HuH-7.5 (cell line): ENCODE measurements at regions not wholly inside any gene's neighbourhood (a gene's known extent, or its start where the extent isn't known, plus 50 kb on each side); places are given as distances from the start of the nearest gene placed in this dataset.

Experiments used
- DNase-seq: peaks from one replicate; pipeline ENCODE4 v3.0.0; 2011; ENCODE audit warnings: low spot score

DNA sequence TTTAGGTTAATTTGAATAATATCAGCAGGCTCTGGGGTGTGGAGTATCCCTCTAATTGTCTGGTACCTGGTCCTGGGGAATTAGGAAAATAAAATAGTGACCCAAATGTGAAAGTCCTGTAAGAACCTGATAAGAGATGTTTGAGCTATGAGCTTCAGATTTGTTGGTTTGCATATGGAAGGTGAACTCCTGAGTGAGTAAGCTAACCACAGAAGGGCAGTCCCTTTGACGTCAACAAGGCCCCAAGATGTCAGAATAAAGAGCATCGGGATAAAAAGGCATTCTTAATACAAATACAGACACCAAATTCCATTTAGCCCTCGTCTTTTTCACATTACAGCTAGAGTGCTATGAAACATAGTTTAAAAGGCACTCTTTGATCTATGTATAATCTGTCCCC, 1366.3 kb upstream of the TMEFF2 start:
- DNase-seq, result no peak

DNA sequence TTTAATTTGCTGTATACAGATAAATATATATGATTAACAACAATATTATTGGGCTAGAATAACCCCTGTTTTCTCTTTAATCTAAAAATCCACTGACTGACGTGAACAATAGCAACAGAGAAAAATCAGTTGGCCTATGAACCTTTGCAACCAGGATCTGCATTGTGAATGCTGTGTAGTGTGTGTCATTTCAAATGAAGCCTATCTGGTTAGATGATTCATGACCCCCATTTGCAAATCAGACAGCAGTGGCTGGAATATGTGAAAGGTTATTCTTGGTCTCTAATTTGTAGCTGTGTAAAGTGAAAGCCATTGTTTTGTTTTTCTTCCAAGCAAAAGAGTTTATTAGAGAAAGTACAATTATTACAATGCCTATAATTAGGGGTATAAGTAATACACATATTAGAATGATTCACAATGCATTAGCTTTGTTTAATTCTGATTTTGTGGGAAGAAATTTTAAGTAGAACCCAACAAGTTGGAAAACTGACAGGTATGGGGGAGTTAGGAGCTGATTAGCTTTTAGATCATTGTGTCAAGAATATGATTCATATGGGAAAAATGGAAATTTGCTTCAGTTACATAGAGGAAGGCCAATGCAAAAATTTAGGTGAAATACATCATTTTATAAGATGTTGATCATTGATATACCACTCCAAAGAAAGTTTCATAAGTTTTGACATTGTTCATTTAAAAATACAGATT, 1362.2 kb upstream of the TMEFF2 start:
- DNase-seq, result no peak

DNA sequence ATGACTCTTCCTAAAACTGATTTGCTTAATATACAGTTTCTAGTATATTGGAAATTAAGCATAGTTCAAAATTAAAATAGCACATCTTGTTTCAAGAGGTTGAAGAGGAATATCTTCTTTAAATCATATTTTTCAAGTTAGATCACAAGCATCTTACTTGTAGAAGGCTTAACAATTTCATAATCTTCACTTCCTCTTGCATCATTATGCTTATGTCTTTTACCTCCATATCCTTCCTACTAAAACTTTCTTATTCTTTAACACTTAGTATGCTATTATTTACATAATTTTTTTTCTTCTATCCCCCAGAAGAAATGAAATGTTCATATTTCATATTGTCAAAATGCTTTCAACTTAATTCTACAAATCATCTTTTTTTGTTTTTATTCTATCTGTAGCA, 1354.9 kb upstream of the TMEFF2 start:
- no peak for DNase-seq

DNA sequence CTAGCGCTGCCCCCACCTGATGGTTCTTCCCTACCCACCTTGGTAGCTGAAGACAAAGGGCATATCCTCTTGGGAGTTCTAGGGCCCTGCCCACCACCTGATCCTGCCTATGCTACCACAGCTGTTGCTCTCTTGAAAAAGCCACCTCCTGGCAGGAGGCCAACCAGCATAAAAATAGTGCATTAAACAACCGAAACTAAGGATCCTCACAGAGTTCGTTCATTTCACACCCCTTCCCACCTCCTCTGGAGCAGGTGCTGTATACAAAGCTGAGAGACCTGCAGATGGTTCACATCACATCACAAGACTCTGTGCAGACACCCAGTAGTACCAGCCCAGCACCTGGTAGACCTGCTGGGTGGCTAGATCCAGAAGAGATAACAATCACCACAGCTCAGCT, 1348.0 kb upstream of the TMEFF2 start:
- DNase-seq, result no peak

DNA sequence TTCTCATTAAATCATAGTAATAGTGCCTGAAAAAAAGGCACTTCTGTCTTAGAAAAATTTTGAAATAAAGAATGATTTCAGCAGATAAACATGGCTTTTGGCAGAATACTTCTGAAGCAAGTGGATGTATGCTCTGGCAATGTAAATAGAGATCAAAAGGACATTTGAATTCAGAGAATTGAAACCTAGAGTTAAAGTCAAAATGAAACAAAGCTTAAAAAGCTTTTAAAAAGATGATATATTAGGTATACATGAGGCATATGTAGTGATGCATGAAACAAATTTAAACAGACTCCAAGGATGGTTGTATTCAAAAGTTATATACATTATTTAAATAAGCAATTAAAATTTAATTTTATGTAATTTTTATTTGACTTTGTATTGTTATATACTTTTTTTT, 1344.5 kb upstream of the TMEFF2 start:
- no peak for DNase-seq

GRCh38 chr2:193538061-193538460, 1343.3 kb upstream of the TMEFF2 start:
- DNase-seq, result no peak

DNA sequence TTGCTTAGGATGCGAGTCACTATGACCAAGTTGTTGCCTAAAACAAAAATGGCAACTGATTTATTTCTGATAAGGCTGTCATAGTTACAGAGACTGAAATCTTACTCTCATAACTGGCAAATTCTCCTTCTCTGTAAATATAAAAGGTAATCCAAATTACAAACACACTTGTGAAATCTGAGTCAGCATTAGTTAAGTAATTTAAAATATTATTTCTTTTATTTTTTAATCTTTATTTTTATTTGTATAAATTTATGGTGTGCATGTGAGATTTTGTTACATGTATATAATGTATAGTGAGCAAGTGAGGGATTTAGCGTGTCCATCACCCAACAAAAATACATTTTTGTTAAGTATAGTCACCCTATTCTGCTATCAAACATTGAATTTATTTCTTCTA, 1342.8 kb upstream of the TMEFF2 start:
- DNase-seq, result no peak

DNA sequence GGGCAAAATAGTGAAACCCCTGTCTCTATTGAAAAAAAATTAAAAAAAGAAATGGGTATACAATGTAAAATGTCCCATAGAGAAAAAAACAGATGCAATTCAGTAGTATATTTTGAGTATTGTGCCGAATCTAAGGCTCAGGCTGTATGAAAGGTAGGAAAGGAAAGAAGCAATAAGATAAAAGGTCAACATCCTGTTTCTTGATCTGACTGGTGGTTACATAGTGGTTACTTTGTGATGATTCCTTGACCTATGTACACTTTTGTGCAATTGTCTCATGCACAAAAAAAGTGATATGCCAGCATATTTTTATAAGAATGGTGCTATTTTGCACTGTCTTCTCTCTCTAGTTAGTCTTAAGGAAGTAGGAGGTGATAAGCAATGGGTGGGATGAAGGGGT, 1333.7 kb upstream of the TMEFF2 start:
- no peak for DNase-seq

DNA sequence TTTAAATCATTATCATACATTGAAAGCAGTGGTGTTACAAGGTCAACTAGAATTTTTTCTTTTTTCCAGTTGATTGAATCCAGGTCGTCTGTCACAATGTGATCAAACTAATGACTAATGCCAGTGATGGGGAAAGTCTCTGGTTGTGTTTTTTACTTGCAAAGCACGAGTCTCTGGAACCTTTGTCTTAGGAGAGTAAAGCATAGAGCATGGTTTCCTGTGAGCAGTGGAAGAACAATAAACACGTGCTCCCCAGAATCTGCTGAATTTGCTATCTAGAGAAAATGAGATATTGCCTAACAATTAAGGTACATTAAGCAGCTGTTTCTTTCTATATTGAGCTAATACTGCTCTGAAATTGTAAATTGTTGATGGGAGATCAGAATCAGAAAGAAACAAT, 1332.4 kb upstream of the TMEFF2 start:
- DNase-seq, result no peak

GRCh38 chr2:193523662-193524061, 1328.9 kb upstream of the TMEFF2 start:
- no peak for DNase-seq

DNA sequence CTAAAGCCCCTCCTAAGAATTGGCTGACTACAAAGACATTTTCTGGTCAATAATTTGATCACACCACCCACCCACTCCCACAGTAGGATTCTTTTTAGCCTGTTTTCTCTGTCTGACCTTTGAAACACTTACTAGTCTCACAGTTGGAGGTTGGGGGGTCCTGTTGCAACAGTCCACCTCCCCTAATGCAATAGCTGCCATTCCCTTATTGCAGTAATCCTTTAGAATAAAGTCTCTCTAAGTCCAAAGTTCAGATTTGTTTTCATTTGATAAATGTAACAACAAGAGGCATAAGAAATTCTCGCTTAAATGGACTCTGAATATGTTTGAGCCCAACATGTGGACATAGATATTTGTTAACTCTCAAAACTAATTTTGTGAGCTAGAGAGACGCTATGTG, 1326.8 kb upstream of the TMEFF2 start:
- DNase-seq, result no peak

- DNase-seq, result no peak
These were observed 1326.2 kb upstream of the TMEFF2 start for GRCh38 chr2:193520709-193521458.

GRCh38 chr2:193518041-193518817, 1323.5 kb upstream of the TMEFF2 start:
- no peak for DNase-seq

DNA sequence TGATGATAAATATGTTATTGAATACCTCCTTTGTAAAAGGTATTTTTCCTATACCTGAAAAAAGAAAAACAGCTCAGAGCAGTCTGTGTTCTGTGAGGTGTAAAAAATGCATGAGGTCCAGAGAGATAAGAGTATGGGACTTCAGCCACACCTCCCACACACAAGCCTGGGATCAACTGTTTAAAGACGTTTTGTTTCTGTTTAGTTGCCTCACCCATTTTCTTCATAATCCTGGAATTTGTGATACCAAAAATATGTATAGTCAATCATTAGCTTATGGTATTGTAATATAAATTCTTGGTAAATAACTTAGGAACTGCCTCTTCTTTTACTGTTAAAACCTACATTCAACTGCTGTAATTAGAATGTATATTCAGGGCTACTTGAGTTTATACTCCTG, 1322.9 kb upstream of the TMEFF2 start:
- no peak for DNase-seq

GRCh38 chr2:193506035-193506434, 1311.3 kb upstream of the TMEFF2 start:
- no peak for DNase-seq

GRCh38 chr2:193505620-193506019, 1310.9 kb upstream of the TMEFF2 start:
- DNase-seq, result no peak

- no peak for DNase-seq
These were observed 1307.8 kb upstream of the TMEFF2 start for GRCh38 chr2:193502363-193503035.

DNA sequence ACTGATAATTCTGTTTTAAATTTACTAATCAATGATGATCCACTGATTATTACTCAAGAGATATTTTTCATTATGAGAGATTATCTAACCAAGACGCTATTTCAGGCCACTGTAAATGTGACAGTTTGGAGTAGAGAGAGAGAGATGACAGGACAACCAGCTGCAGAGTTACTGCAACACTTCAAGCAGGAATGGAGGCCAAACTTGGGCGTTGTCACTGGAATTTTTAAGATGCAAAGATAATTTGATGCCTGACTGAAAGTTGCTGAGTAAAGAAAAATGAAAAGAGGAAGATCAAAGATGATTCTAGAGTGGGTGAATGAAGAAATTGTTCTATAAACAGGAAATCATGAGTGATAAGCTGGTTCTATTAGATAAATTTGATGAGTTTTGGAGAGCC, 1302.1 kb upstream of the TMEFF2 start:
- no peak for DNase-seq

DNA sequence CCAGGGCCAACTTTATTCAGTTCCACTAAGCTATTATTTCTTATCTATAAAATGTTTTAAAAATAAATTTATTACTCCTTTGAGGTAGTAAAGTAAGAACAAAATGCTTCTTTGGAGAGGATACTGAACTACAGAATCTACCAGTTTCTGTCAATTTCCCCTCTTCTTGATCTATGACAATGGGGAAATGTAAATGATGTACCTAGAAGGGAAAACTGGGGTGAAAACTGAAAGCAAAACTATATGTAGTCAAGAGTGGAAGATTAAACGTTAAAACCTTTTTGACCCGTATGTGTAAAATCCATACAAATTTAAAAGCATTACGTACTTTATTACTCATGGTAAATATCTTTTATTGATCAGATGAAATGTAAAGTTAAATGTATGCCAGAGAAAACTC, 1287.8 kb upstream of the TMEFF2 start:
- no peak for DNase-seq

DNA sequence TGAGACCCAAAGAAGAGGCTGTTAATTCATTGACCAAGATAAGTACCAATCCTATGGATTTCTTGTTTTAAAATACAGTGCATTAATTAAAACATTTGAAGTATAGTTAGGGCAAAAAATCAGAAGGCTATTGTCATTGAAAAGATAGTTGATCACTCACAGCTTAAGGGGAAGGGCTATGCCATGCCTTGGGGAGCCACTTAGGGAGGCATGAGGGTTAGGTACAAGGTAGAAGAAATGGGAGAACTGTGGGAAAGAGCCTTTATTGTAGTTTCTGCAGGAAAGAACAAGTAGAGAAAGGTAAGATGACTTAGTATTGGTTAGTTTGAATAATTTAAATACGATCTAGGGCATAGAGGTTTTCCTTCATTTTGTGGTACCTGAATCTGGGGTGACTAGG, 1285.5 kb upstream of the TMEFF2 start:
- no peak for DNase-seq

- DNase-seq, result no peak
These were observed 1281.6 kb upstream of the TMEFF2 start for GRCh38 chr2:193476171-193476800.

- no peak for DNase-seq
These were observed 1280.3 kb upstream of the TMEFF2 start for GRCh38 chr2:193475038-193475437.
